Activated T-helper 1 cell treated with anti-CD3 and anti-CD28 coated beads, Interleukin-2, amount 50 U/mL, for 16 hours (primary cell): ENCODE measurements at regions not wholly inside any gene's neighbourhood (a gene's known extent, or its start where the extent isn't known, plus 50 kb on each side); places are given as distances from the start of the nearest gene placed in this dataset.
A peak's percentile ranks its signal among the peaks of the same experiment; 100 is the strongest.
"Not testable (repeated sequence)": the region's sequence is repeated elsewhere in the genome, so short reads cannot be mapped to it uniquely, and the experiment has no call there.

Source experiments
- DNase-seq, 2 donors: peaks; one replicate each; pipeline ENCODE4 v3.0.0-alpha.2; 2020; ENCODE audit warnings: low read depth in 1 of 2, low spot score in 1 of 2

- not testable (repeated sequence) for DNase-seq
These were observed 50.2 kb upstream of the FCGR2A start for GRCh38 chr1:161454865-161455707.

GRCh38 chr1:161453950-161454864 lies 51.0 kb upstream of the FCGR2A start:
- DNase-seq: peak in 1 of 2 donors; percentile 15

GRCh38 chr1:161451698-161452348 lies 53.4 kb upstream of the FCGR2A start:
- not testable (repeated sequence) for DNase-seq

GRCh38 chr1:161447760-161448332 lies 57.4 kb upstream of the FCGR2A start:
- not testable (repeated sequence) for DNase-seq

DNA sequence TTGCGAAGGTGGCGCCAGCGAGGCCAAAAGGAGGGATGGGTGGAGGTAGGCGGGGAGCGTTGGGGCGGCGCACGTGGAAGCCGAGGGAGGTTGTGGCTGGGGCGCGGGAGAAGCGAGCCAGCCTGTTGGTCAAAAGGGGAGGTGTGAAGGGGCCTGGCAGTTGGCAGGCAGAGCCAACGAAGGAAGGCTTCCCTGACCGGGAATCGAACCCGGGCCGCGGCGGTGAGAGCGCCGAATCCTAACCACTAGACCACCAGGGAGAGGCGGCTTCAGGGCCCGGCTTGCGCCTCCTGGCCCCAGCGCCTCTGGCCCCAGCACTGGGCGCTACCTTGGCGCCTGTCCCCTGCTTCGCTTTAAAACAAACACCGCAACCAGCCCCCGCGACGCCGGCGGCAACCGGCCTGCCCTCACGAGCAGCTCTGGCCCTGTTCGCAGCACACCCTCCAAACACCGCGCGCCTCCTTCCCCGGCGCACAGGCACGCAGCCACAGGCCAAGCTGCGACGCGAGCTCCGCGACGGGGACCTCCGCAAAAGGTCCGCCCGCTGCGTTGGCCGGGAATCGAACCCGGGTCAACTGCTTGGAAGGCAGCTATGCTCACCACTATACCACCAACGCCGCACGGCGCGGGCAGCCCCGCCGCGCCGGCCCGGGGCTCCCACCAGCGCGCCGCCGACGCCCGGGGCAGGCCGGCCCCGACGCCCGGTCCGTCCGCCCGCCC lies 58.1 kb upstream of the FCGR2A start:
- DNase-seq: not testable (repeated sequence)

DNA sequence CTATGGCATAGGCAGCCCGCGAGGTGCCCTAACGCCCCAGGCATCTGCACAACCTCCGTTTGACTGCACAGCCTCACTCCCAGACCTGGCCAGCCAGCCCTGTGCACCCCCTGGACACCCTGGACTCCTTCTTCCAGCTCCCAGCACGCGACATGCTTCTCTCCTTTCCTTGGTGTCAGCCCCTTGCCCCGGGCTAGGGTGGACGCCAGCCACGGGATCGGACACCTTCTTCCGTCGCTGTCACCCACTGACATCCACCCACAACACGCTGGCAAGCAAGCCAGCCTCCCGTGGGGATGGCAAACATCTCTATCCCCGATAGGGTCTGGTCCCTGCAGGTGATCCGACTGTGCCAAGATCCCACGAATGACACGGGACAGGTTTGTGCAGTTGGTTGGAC lies 60.5 kb upstream of the FCGR2A start:
- DNase-seq: not testable (repeated sequence)

DNA sequence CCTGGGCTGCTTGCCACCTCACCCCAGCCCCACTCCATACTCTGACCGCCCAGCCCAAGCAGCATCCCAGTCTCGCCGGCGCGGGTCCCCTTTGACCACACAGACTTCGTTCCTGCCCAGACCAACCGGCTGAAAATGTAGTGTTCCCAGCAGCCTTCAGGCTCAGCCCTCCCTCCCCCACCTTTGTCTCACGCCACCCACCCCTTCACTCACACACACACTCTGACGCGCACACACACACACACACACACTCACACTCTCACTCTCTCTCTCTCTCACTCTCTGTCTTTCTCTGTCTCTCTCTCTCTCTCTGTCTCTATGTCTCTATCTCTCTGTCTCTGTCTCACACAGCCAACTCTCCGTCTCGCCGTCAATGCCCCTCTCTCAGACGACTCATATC lies 61.0 kb upstream of the FCGR2A start:
- DNase-seq: not testable (repeated sequence)

DNA sequence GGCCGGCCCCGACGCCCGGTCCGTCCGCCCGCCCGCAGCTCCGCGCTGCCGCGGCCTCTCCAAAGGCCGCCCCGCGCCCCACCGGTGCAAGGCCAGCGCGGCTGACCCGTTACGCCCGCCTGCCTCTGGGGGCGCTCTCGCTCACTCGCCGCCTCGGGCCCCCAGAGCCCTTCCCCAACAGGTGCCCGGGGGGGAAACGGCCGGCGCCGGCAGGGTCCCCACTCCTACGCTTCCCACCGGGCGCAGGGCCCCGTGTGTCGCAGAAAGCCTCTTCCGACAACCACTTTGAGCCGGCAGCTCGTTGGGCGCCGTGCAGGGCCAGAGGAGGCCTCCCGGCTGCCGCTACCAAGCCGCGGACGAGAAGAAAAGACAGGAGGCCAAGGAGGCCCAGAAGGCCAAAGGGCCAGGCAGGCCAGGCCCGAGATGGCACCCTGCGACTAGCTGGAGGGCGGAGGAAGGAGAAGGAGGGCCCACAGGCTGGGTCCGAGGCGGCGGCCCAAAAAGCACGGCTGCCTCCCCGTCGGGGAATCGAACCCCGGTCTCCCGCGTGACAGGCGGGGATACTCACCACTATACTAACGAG lies 64.9 kb upstream of the FCGR2A start:
- DNase-seq: peak in 1 of 2 donors; percentile 53

DNA sequence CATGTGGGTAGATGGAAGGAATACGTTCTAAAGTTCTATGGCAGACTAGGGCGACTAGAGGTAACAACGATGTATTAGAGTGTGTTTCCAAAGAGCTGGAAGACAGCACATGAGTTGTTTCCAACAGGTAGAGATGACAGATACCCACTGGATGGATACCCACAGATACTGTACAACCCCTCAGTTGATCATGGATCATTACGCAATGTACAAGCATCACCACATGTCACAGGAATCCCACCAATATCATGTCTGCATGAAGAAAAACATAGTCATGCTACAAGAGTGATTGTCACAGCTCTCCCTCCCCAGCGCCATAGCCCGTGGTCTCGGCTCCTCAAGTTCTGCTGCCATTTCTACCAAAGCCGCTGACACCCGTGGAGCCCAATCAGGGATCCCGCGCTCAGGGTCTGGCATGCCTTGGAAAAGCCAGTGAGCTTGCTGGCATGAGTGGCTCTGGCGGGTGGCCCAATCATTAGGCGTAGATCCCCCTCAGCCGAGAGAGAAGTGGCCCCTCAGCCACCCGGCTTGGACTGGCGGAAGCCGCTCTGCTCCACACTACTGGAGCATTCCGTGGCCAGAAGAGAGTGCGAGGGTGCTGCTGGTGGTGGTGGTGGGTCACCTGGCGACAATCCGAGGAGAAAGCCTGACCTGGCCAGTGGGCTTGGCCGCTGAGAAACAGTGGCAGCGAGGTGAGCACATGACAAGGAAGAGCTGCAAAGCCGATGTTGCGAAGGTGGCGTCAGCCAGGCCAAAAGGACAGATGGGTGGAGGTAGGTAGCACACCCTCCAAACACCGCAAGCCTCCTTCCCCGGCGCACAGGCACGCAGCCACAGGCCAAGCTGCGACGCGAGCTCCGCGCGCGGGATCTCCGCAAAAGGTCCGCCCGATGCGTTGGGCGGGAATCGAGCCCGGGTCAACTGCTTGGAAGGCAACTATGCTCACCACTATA lies 65.7 kb upstream of the FCGR2A start:
- no peak for DNase-seq

- DNase-seq: not testable (repeated sequence)
These were observed 65.5 kb upstream of the CFAP126 start for GRCh38 chr1:161433191-161433590.

DNA sequence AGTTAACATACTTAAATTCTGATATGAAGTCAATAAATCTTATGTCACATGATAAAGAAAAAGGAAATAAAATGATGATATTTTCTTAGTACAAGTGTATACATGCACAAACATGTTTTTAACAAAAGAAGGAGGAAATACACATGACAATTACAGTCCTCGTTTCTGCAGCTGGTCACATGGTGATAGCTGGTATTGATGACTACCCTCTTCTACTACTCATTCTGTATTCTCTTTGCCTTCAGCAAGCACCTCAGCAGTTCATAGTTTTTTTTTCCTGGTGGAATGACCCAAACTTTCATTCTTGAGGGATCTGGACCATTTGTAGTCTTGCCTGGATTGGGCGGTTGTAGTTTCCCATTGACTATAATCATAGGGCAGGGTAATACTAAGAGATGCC lies 64.4 kb upstream of the CFAP126 start:
- no peak for DNase-seq

GRCh38 chr1:161427733-161428516 lies 60.2 kb upstream of the CFAP126 start:
- no peak for DNase-seq

DNA sequence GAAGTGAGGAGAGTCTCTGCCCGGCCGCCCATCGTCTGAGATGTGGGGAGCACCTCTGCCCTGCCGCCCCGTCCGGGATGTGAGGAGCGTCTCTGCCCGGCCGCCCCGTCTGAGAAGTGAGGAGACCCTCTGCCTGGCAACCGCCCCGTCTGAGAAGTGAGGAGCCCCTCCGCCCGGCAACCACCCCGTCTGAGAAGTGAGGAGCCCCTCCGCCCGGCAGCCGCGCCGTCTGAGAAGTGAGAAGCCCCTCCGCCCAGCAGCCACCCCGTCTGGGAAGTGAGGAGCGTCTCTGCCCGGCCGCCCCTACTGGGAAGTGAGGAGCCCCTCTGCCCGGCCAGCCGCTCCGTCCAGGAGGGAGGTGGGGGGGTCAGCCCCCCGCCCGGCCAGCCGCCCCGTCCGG lies 55.2 kb upstream of the CFAP126 start:
- not testable (repeated sequence) for DNase-seq

GRCh38 chr1:161421456-161421855 lies 53.8 kb upstream of the CFAP126 start:
- DNase-seq: no peak

DNA sequence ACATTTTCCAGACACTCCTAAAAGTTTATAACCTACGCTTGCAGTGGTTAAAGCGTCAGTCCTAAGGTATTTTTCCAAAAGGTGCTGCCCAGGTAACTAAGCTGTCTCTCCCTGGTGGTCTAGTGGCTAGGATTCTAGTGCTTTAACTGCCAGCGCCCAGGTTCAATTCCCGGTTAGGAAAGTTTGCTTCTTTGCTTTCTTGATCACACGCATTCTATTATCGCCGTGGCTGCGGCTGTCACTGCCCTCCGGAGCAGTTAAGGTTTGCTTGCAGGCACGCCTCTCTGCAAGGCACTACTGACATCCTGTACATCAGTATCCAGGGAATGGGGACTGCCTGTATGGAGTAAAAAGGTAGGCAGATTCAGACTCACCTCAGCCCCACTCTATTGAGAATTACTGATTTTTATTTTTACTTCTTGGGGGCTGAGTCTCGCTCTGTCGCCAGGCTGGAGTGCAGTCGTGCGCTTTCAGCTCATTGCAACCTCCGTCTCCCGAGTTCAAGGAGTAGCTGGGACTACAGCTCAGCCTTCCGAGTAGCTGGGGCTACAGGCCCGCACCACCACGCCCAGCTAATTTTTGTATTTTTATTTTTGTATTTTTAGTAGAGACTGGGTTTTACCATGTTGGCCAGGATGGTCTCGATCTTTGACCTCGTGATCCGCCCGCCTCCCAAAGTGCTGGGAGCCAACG lies 53.2 kb upstream of the CFAP126 start:
- no peak for DNase-seq

- not testable (repeated sequence) for DNase-seq
These were observed 49.9 kb upstream of the CFAP126 start for GRCh38 chr1:161417536-161417935.
